ENCODE measurements at regions not wholly inside any gene's neighbourhood (a gene's known extent, or its start where the extent isn't known, plus 50 kb on each side); places are given as distances from the start of the nearest gene placed in this dataset.
"Not testable (repeated sequence)": the region's sequence is repeated elsewhere in the genome, so short reads cannot be mapped to it uniquely, and the experiment has no call there.

DNA sequence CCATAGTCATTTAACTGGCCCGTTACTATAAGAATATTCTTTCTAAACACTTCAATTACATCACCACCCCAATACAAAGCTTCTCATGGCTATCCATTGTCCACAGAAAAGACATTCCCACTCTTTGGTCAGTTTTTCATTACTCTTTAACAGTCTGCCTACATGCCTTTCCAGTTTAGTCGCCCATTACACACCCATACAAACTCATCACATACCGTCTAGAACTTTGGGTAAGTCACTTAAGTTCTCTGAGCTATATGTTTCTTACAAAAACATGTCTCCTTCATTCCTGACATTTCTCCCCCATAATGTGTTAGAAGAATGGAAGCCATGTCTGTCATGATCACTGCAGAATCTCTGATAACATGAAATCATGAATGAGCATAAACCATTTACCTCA is 108.2 kb upstream of the STK17B start:
- DNase-seq (ENCODE audit: low read depth) = no peak

DNA sequence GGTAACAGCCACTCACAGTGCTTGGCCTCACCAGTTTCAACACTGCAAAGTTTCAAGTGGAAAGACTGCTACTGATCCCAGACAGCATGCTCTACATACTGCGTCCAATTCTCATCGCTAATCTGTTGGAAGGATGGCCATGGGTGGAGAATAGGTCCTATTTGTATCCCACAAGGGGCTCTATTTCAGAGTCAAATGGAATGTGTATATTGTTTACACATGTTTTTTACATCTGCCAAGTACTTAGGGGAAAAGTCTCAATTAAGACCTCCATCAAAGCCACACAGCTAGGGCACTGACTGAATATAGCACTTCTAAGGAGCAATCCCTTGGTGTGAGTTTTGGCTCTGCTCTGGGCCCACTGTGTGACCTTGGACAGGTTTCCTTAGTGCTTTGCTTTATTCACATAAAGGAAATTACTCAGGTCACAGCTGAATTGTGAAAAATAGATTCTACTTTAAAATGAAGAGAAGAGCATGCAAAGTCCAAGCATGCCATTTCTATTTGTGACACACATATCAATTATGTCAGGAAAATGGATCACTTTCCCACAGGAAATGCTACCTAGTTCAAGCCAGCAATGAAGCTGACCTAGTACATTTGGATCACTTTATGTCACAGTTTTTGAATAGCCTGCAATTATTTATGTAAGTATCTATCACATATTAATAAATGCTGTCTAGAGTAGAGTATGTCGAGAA is 112.9 kb upstream of the STK17B start:
- DNase-seq (ENCODE audit: low read depth) = no peak

DNA sequence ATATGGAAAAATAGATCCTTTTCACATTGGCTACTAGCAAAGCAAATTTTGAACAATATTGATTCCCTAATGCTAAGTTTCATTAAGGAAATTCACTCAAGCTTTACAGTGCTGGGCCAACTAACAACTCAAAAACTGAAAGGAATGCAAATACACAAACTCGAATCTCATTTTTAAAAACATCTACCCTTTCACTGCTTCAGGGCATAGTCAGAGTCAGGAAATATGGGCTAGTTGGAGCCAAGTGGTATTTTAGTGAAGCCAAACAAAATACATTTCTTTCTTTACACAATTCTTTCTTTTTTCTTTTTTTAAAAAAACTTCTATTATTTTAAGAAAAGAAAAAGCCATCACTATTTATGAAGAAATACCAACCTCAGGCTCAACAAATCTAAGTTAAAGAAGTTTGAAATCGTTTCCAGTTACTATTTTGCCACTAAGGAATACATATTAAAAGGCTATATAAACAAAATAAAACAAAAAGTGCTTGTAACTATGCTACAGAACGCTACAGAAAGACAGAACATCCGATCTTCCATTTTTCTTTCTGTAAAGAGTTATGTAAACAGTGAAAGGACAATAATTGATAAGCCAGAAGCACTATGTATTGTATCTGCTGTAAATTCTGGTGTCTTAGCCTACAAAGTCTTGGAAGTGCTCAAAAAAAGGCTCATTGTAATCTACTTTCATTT is 113.6 kb upstream of the STK17B start:
- no peak for DNase-seq (ENCODE audit: low read depth)

GRCh38 chr2:196286821-196287220 is 115.4 kb upstream of the STK17B start:
- no peak for DNase-seq (ENCODE audit: low read depth)

DNA sequence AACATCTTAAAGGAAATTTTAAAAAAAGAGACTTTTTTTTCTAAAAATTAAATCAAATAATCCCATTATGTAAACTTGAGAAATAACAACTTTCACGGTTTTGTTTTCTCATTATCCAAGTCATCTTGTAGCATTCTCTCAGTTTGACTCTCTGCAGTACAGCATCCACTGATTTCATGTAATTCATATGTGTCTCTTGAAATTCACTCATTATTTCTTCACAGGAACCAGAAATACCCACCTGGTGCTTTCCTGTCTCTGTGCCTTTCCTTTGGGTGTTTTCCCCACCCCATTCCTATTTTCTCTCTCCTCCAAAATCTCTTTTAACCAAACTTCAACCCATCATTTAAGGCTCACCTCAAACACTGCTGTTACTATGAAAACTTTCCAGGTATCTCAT is 116.1 kb upstream of the STK17B start:
- DNase-seq (ENCODE audit: low read depth) = no peak

GRCh38 chr2:196288006-196288538 is 116.7 kb upstream of the STK17B start:
- no peak for DNase-seq (ENCODE audit: low read depth)

DNA sequence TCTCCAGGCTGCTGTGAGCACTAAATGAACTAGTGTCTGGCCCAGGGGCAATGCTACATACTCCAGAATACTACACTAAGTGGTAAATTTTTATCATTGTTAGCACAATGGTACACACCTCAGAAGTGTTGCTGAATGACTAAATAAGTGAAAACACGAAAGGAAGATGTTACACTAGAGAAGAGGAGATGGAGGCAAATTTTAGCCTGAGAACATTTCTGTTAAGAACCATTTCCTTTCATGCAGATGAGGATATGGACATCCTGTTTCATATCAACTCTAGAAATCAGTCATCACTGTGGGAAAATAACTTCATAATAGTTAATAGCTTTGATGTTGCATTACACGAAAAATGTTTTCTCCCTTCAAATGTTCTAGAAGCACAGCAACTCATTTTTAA is 117.6 kb upstream of the STK17B start:
- no peak for DNase-seq (ENCODE audit: low read depth)

DNA sequence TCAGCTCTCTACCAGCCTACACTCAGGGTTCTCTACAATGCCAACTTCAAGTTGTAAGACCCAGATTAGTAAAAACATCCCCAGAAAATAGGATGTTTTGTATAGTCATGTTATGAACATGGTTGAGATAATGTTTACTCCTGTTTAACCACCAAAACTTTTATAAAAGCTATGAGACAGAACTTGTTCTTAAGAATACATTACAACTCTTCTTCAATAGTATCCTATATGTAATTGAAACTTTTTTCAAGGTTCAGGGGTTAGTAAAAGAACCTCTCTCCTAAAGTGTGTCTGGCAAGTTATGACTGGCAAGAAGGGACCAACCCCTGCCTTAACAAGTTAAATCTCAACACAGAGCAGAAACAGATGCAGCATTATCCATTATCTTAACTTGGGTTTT is 118.8 kb upstream of the STK17B start:
- DNase-seq (ENCODE audit: low read depth) = no peak

DNA sequence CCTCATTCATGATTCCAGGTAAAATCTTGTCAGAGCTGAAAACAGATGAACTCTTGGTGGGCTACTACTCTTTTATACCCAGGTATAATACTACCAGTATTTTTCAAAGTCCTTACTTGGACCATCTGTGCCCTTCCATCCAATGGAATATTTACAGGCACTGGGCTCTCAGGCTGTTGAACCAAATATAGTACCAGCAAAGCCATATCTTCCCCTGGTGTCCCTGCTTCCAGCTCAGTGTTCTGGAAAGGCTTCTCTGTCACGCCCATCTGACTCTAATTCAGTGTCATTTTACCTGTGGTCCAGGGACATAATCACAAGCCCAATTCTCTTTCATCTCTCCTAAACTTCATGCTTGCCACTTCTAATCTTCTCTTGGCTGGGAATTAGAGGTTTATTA is 119.2 kb upstream of the STK17B start:
- no peak for DNase-seq (ENCODE audit: low read depth)

DNA sequence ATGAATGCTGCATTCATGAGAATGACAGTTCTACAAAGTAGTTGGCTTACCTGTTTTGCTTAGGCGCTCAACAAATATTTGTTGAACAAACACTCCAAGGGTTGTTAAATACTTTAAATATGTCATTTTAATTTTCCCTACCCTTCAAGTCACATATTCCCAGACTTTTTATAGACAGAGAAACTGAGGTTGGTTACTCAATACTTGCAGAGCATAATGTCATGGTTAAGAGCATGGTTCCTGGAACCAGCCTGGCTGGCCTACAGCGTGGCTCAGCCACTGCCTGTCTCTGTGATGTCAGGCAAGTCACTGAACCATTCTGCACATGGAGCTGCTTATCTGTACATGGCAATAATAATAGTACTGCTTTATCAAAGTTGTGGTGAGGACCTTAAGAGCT is 120.0 kb upstream of the STK17B start:
- DNase-seq (ENCODE audit: low read depth) = no peak

- DNase-seq (ENCODE audit: low read depth) = no peak
Measured at GRCh38 chr2:196291873-196292800, 120.8 kb upstream of the STK17B start.

- DNase-seq (ENCODE audit: low read depth) = no peak
Measured at GRCh38 chr2:196293751-196294515, 122.6 kb upstream of the STK17B start.

DNA sequence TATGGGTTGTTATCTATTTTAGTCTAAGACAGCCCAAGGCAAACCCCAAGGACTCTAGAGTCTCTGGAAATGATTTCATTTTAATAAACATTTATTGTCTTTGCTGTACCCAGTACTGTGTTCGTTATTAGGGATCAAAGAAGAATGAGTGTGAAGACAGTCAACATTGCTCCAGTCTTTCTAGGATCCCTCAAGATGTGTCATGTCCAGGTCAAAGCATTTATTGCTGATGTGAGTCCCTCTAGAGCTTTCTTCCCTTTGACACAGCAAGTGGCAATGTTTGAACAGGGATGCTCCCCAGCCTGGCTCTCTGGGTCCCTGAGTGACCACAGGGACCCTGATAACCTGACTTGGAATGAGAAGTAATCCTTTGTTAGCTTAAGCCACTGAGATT is 123.1 kb upstream of the STK17B start:
- no peak for DNase-seq (ENCODE audit: low read depth)

GRCh38 chr2:196295005-196295404 is 123.6 kb upstream of the STK17B start:
- DNase-seq (ENCODE audit: low read depth) = no peak

DNA sequence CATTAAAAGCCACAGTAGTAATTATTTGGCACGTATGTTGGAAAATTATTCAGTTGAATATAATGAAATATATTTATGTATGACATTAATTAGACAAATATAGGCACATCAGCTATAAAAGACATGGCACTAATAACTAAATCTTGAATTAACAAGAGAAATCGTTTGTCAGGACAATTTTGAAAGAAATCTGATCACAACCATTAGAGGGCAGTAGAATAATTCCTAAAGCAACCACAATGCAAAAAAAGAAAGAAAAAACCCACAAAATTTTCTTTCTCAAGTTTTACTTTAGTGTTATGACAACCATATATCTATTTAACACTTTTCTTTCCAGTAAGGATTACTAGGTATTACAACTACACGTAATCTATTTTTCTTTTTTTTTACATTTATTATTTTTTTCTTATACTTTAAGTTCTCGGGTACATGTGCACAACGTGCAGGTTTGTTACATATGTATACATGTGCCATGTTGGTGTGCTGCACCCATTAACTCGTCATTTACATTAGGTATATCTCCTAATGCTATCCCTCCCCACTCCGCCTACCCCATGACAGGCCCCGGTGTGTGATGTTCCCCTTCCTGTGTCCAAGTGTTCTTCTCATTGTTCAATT is 126.8 kb upstream of the STK17B start:
- DNase-seq (ENCODE audit: low read depth) = not testable (repeated sequence)

DNA sequence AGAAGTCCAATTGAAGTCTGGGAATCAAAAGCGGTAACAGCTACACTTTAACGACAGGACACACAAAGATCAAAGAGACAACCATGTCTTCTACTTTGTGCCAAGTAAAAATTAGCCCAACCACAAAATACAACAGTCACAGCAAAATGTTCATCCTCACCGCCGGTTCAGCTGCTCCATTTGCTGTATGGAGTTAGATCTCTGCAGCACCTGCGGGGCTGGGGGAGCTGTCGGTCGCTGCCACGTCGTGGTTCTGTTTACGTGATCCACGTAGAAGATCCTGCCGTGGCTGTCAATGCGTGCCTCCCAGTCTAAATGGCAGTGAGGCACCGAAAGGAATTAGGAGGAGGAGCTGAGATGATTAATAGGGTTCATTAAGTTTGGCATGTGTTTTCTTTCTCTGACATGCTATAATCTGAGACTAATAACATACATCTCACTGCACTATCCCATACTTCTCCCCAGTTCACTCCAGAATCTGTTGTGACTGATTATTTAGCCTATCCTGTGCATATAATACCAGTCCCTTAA is 136.5 kb upstream of the STK17B start:
- DNase-seq (ENCODE audit: low read depth) = no peak

- DNase-seq (ENCODE audit: low read depth) = no peak
Measured at GRCh38 chr2:196309691-196310090, 138.3 kb upstream of the STK17B start.

- no peak for DNase-seq (ENCODE audit: low read depth)
Measured at GRCh38 chr2:196314157-196314556, 142.8 kb upstream of the STK17B start.

GRCh38 chr2:196314780-196315179 is 143.4 kb upstream of the STK17B start:
- no peak for DNase-seq (ENCODE audit: low read depth)

- no peak for DNase-seq (ENCODE audit: low read depth)
Measured at GRCh38 chr2:196315388-196316049, 144.1 kb upstream of the STK17B start.

DNA sequence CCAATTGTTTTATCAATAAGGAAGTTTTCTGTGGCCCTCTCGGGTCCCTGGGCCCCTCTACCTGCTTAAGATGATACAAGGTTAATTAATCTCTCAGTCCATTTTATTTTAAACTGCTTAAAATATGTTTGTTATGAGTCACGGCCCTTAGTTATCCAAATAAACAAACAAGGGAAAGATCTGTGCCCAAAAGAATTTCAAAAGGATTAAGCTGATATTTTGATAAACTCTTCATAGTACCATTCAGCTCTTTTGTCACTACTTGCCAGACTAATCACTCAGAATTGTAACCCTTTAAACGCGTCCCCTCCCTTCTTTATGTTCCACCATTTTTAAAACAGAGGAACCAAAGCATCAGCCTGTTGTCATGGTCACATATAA is 144.7 kb upstream of the STK17B start:
- no peak for DNase-seq (ENCODE audit: low read depth)

All from stimulated activated CD8-positive, alpha-beta memory T cell treated with anti-CD3 and anti-CD28 coated beads, Interleukin-15, amount 100 ng/mL, for 1 hour (primary cell).